Left hindlimb (tissue), 1 donor: ENCODE measurements at regions not wholly inside any gene's neighbourhood (a gene's known extent, or its start where the extent isn't known, plus 50 kb on each side); places are given as distances from the start of the nearest gene placed in this dataset.
"Not testable (repeated sequence)": the region's sequence is repeated elsewhere in the genome, so short reads cannot be mapped to it uniquely, and the experiment has no call there.

ENCODE experiments used
- DNase-seq: peaks from one replicate; pipeline ENCODE4 v3.0.0-alpha.2; 2018

- no peak for DNase-seq
Measured at GRCh38 chr5:28831042-28831441, 1792.7 kb upstream of the CDH9 start.

- no peak for DNase-seq
Measured at GRCh38 chr5:28823231-28823630, 1784.8 kb upstream of the CDH9 start.

GRCh38 chr5:28822071-28822470 is 1783.7 kb upstream of the CDH9 start:
- no peak for DNase-seq

- no peak for DNase-seq
Measured at GRCh38 chr5:28810751-28811136, 1772.4 kb upstream of the CDH9 start.

GRCh38 chr5:28809811-28810750 is 1771.7 kb upstream of the CDH9 start:
- DNase-seq: no peak

- no peak for DNase-seq
Measured at GRCh38 chr5:28808967-28809810, 1770.8 kb upstream of the CDH9 start.

- no peak for DNase-seq
Measured at GRCh38 chr5:28807195-28807729, 1768.9 kb upstream of the CDH9 start.

GRCh38 chr5:28799035-28799434 is 1760.6 kb upstream of the CDH9 start:
- DNase-seq: not testable (repeated sequence)

- no peak for DNase-seq
Measured at GRCh38 chr5:28788954-28789353, 1750.6 kb upstream of the CDH9 start.

- no peak for DNase-seq
Measured at GRCh38 chr5:28780083-28780692, 1741.8 kb upstream of the CDH9 start.

GRCh38 chr5:28779161-28779754 is 1740.9 kb upstream of the CDH9 start:
- no peak for DNase-seq

GRCh38 chr5:28770307-28770706 is 1731.9 kb upstream of the CDH9 start:
- no peak for DNase-seq

GRCh38 chr5:28766565-28767158 is 1728.3 kb upstream of the CDH9 start:
- no peak for DNase-seq

- no peak for DNase-seq
Measured at GRCh38 chr5:28751396-28751795, 1713.0 kb upstream of the CDH9 start.

- DNase-seq: no peak
Measured at GRCh38 chr5:28750251-28750650, 1711.9 kb upstream of the CDH9 start.

- DNase-seq: no peak
Measured at GRCh38 chr5:28748446-28748845, 1710.1 kb upstream of the CDH9 start.

GRCh38 chr5:28743716-28744110 is 1705.3 kb upstream of the CDH9 start:
- no peak for DNase-seq

GRCh38 chr5:28743025-28743715 is 1704.8 kb upstream of the CDH9 start:
- DNase-seq: no peak

GRCh38 chr5:28737682-28738081 is 1699.3 kb upstream of the CDH9 start:
- DNase-seq: no peak

- no peak for DNase-seq
Measured at GRCh38 chr5:28737222-28737621, 1698.8 kb upstream of the CDH9 start.

- no peak for DNase-seq
Measured at GRCh38 chr5:28734396-28734795, 1696.0 kb upstream of the CDH9 start.

GRCh38 chr5:28729067-28729466 is 1690.7 kb upstream of the CDH9 start:
- no peak for DNase-seq
